ENCODE measurements at regions not wholly inside any gene's neighbourhood (a gene's known extent, or its start where the extent isn't known, plus 50 kb on each side); places are given as distances from the start of the nearest gene placed in this dataset.
"Not testable (repeated sequence)": the region's sequence is repeated elsewhere in the genome, so short reads cannot be mapped to it uniquely, and the experiment has no call there.

DNA sequence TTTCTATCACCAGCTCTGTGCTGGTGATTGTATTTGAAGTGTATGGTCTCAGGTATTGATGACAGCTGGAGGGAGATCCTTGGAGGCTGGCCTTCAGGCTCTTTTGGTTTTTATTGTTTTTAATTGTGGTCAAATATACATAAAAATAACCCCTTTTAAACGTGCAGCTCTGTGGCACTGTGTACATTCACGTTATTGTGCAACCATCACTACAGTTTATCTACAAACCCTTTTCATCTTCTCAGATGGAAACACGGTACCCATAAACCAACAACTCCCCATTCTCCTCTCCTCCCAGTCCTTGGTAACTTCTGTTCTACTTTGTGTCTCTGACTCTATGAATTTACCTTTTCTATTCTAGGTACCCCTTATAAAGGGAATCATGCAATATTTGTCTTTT is 79.3 kb upstream of the ATP8B1 start:
- no peak for DNase-seq (ENCODE audit: low read depth in 2 of 2)

DNA sequence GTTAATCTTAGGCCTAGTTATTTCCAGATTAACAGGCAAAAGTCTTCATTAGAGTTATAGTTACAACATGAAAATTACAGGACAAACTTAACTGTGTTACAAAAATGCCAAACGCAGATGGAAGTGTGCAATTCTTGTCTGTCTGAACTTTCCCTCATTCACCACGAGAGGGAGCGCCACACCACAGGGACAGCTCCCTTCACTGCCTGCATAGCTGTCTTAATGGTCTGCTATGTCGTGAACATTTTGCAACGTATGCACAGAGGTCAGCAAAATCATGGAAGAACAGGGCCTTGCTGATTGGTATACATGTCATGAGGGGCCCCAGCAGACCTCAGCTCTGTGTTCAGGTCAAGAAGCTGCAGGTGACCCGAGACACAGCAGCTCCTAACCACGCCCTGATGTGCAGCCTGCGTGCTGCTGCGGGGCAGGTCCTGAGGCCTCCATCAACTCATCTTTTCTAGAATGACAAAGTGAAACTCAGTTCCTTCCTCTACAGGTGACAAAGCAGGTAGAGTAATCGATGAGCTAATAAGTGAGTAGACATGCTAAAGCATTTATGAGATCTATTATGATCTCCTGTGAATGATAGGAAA is 78.8 kb upstream of the ATP8B1 start:
- DNase-seq (ENCODE audit: low read depth in 2 of 2): peak; percentile 64 to 80

DNA sequence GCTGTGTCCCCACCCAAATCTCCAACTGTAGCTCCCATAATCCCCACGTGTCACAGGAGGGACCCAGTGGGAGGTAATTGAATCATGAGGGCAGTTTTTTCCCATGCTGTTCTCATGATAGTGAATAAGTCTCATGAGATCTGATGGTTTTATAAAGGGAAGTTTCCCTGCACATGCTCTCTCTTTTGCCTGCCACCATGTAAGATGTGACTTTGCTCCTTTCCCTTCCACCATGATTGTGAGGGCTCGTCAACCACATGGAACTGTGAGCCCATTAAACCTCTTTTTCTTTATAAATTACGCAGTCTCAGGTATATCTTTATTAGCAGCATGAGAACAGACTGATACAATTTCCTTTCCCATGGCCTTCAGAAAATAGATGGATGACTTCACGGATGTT is 76.8 kb upstream of the ATP8B1 start:
- DNase-seq (ENCODE audit: low read depth in 2 of 2): not testable (repeated sequence)

DNA sequence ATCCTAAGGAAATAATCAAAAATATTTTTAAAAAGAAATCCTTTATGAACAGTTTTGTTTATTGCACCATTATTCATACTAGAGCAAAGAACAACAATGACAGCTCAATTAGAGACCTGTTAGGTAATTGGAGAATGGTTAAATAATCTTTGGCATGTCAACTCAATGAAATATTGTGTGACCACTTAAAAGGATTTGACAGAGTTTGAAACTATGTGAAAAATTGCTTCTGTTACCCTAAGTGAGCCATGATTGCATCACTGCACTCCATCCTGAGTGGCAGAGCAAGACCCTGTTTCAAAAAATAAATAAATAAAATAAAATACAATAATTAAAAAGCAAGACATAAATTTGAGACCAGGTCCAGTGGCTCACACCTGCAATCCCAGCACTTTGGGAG is 66.1 kb upstream of the ATP8B1 start:
- DNase-seq (ENCODE audit: low read depth in 2 of 2): no peak

DNA sequence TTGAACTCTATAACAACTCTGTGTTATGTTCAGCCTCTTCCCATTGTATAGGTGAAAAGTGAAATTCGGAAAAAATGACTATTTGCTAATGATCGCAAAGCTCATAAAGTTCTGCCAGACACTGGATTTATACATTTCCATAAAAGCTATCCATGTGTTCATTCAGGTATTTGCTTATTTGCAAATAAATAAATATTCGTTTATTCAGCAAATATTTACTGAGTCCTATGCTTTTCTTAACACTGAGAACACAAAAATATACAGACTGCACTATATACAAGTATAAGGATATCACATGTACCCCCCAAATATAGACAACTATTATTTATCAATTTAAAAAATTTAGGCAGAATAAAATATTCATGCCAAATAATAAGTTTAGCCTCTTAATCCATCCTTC is 63.2 kb upstream of the ATP8B1 start:
- no peak for DNase-seq (ENCODE audit: low read depth in 2 of 2)

DNA sequence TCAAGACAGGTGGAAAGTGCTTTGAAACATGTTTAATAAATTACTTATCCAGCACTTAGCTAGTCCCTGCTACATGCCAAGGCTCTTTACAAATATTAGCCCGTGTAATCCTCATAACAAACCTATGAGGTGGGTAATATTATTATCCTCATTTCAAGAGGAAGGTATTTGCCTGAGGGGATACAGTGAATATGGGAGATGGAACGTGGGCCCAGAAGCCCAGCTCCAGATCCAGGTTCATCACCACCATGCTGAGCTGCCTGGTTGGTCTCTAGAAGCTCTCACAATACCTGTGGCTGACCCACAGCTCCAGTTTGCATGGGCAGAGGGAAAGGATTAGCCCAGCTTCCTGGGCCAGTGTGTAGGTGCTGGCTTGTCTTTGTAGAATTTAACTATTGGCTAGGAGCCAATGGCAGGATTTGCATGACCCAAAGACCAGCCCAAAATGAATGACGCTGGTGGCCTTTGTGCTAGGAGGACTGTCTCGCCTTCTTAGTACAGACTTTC is 61.6 kb upstream of the ATP8B1 start:
- DNase-seq (ENCODE audit: low read depth in 2 of 2): no peak

DNA sequence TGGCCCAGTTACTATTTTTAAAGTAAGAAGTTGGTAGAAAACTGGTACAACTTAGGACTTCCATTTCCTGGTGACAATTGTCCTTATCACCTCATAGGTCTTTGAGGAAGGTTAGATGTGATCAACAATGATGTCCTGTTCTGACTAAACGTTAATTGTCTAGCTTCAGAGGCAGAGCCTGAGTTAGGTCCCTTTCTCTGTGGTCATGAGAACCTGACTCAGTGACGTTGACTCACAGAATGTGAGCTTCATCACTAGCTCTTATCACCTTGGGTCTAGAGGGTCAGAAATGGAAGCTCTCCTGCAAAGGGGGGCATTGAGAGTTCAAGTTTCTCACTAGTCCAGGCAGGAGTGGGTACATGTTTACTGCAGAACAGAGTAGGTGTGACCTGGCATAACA is 60.6 kb upstream of the ATP8B1 start:
- DNase-seq (ENCODE audit: low read depth in 2 of 2): no peak

DNA sequence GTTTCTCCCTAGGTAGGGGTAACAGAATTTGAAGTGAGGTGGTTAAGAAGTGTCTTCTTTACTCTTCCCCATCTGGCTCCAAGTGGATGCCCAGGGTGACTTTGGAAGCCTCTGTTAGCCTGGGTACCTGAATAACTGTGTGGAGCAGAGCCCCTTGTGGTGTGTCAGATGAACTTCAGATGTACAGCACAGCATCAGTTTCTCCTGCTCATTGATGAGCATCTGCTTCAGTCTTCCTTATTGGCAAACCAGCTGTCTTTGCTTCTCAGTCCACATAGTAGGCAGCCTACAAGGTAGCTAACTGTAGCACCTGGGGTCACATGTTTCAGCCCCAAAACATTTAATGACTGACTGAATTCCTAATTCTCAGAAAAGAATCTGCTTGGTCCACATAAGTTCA is 56.2 kb upstream of the ATP8B1 start:
- DNase-seq (ENCODE audit: low read depth in 2 of 2): peak; percentile 10 to 44

DNA sequence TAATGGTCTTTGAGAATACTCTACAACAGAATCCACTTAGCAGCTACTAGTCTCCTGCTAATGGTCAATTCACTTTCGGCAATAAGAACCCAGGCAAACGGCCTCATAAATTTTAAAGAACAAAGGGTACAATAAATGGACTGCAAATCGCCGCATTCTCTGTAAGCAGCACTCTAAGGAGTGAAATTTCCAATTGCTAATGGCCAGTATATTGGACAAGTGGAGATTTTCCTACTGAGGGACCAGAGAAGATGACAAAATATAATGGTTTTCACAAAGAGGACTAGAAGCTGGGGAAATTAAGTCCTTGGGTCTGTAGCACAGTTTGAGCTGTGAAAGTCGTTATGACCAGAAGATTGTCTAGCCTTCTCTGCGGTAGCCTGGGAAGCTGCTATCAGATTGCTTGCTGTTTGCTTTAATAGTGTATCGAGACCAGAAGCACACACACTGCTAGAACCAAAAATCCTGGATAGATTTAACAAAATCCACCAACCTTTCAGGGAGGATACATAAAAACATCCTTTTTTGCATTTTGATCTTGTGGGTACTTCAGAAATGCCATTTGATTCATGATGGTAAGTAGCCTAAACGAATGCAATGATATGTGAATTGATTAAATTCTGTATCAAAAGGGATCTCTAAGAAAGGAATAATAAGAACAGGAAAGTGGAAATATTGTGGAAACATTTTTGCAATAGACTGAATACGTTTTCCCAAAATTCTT is 53.6 kb upstream of the ATP8B1 start:
- no peak for DNase-seq (ENCODE audit: low read depth in 2 of 2)

DNA sequence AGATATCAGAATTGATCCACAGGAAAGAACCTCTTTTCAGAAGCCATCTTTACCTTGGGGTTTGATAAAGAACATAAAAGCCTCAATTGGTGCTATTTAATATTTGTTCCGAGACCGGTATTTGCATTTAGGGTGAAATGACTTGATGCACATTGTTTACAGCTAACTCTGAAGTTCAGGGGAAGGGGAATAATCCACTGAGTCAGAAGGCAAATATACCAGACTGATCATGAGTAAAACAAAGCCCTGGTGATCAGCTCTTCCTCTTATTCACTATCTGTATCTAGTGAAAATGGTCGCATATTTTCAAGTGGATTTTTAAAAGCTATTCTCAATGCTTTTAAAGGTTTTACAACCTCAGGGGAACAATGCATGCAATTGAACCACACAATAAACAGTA is 53.0 kb upstream of the ATP8B1 start:
- peak in 1 of 2 donors; percentile 5 for DNase-seq (ENCODE audit: low read depth in 2 of 2)

DNA sequence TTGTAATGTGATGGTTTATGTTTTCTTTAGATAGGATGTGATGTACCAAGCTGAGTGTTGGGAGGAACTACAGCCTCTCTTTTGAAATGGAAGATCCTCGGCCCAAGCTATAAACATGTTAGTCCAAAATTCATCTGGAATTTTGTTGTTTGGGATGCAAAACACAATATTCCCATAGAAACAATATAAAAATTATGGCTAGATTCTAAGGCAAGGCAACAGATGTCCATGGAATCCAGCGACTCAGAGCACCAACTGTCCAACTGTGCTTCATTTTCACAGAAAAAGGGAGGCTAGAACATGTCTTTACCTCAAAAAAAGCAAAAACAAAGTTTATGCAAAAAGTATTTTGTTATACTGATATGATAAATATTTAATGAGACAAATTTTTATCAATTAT is 52.4 kb upstream of the ATP8B1 start:
- no peak for DNase-seq (ENCODE audit: low read depth in 2 of 2)

DNA sequence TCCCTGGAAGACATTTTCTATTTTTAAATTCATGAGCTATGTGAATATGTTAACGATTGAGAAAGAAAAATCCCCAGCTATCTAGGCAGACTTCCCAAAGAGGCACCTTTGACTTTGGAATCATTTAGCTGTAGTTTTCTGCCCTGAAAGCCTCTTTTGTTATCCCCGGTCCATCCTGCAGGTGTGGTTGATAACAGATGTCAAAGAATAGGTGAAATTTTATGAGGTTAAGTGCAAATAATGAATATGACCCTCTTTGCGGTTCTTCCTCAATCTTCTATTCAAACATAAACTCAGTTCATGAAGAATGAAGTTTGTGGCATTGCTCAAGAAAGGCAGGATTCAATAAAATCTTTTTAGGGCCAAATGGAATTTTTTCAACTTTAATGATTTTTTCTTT is 51.6 kb upstream of the ATP8B1 start:
- DNase-seq (ENCODE audit: low read depth in 2 of 2): no peak

DNA sequence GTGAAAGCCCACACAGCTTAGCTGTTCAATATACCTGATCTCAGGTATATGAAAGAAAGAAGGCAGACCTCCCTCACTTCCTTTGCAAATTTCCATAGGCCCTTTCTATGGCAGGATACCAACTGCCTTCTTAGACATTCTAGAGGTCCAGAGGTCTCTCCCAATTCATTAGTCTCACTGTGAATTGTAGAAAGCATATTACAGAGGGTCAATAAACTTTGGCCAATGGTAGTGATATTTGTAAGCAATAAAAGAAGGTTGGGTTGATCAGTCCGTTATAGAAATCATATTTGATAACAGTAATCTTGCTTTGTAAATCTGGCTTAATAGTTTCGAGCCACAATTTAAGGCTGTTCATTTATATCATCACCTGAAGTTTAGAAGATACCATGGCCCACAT is 50.7 kb upstream of the ATP8B1 start:
- DNase-seq (ENCODE audit: low read depth in 2 of 2): no peak

DNA sequence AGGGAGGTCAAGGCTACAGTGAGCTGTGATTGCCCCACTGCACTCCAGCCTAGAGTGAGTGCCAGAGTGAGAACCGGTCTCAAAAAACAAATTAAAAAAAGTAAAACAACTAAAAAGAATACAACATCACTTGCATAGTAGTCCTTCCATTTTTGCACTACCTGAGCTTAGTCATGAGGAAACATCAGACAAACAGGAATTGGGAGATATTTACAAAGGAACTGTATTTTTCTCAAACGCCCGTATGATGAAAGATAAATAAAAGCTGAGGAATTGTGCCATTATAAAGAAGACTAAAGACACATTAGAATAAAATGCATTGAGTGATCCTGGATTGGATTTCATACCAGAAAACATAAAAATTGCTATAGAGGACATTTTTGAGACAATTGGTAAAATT is 50.0 kb upstream of the ATP8B1 start:
- no peak for DNase-seq (ENCODE audit: low read depth in 2 of 2)
